ENCODE measurements at regions not wholly inside any gene's neighbourhood (a gene's known extent, or its start where the extent isn't known, plus 50 kb on each side); places are given as distances from the start of the nearest gene placed in this dataset.
"Not testable (repeated sequence)": the region's sequence is repeated elsewhere in the genome, so short reads cannot be mapped to it uniquely, and the experiment has no call there.

DNA sequence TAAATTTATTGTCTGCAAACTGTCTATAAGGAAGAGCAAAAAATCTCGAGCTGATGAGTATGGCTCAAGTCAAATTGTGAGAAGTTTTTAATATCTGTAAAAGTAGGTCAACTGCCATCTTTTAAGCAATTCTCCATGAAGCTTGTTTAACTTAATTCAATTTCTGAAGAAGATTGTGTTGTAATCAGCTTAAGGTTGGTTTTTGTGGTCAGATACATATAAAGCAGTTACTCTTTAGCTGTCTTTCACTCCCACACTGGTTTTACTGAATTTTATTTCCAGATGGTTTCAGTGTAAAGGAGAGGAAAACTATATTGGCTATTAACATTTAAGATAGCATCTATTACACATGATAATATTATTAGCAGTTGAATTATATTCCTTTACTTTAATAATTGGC is 1165.1 kb downstream of the SLC16A7 start:
- Histone ChIP-seq H3K9me3 (no peaks in the 10 kb centered on the region), H3K27me3 (no peaks in the 10 kb centered on the region), H3K36me3 (no peaks in the 10 kb centered on the region), H3K27ac (no peak overlapping the region), H3K4me1 (no peaks in the 10 kb centered on the region), H3K4me3 (no peak overlapping the region)
- intact Hi-C loops (cut with DNase I), result no loop called here
- no peak for DNase-seq (ENCODE audit: low spot score in 2 of 2)
- TF ChIP-seq, protein P1, sequence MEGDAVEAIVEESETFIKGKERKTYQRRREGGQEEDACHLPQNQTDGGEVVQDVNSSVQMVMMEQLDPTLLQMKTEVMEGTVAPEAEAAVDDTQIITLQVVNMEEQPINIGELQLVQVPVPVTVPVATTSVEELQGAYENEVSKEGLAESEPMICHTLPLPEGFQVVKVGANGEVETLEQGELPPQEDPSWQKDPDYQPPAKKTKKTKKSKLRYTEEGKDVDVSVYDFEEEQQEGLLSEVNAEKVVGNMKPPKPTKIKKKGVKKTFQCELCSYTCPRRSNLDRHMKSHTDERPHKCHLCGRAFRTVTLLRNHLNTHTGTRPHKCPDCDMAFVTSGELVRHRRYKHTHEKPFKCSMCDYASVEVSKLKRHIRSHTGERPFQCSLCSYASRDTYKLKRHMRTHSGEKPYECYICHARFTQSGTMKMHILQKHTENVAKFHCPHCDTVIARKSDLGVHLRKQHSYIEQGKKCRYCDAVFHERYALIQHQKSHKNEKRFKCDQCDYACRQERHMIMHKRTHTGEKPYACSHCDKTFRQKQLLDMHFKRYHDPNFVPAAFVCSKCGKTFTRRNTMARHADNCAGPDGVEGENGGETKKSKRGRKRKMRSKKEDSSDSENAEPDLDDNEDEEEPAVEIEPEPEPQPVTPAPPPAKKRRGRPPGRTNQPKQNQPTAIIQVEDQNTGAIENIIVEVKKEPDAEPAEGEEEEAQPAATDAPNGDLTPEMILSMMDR (IDR thresholded peaks at IDR 0.05), result no peak

DNA sequence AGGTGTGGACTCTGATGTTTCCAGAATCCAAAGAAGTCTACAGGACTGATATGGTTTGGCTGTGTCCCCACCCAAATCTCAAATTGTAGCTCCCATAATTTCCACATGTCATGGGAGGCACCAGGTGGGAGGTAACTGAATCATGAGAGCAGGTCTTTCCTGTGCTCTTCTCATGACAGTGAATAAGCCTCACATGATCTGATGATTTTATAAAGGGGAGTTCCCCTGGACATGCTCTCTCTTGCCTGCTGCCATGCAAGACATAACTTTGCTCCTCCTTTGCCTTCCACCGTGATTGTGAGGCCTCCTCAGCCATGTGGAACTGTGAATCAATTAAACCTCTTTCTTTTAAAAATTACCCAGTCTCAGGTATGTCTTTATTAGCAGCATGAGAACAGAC is 1205.3 kb downstream of the SLC16A7 start:
- H3K4me3 ChIP-seq; H3K4me1 ChIP-seq; intact Hi-C loops (cut with DNase I); DNase-seq (ENCODE audit: low spot score in 2 of 2); H3K27ac ChIP-seq; H3K9me3 ChIP-seq; H3K27me3 ChIP-seq; H3K36me3 ChIP-seq: not testable (repeated sequence)

DNA sequence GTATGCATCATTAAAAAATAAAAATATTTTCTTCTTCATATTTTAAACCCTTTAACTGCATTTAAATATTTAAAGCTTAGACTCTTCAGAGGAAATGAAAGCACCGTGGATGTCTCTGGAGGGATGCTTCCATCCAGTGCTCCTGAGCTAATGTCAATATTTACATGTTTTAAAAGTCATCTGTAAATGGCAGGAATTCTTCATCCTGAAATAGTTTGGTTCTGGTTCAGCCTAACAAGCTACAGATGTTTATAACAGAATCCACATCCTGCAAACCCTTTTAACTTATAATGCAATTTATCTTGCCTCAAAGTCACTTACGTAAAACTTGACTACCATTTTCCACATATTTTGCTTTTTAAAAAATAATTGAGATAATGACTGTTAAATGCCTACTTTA is 1207.3 kb downstream of the SLC16A7 start:
- Histone ChIP-seq H3K4me1 (no peaks in the 10 kb centered on the region), H3K4me3 (no peak overlapping the region), H3K27me3 (no peaks in the 10 kb centered on the region), H3K9me3 (no peaks in the 10 kb centered on the region), H3K27ac (no peak overlapping the region), H3K36me3 (no peaks in the 10 kb centered on the region)
- intact Hi-C loops (cut with DNase I), result no loop called here
- no peak for DNase-seq (ENCODE audit: low spot score in 2 of 2)
- TF ChIP-seq, protein P1 (IDR thresholded peaks at IDR 0.05), result no peak

DNA sequence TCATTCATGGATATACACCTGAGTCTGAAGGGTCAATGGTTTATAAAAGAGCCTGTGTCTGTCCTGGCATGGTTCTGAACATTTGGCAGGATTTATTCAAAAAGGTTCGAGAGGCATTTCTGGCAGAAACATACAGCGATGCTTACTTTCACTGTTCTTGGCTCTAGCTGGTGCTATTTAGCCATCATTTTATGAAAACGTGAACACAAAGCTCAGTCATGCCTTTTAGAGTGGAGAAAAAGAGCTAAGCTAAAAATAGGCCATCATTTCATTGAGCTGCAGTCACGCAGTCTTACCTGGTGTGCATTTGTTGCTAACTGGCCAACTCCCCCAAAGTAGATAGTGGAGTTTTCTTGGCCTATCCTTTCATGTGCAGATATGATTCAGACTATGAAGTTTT is 1209.5 kb downstream of the SLC16A7 start:
- intact Hi-C loops (cut with DNase I), result no loop called here
- H3K9me3 ChIP-seq, result no peaks in the 10 kb centered on the region
- TF ChIP-seq, protein P1 (IDR thresholded peaks at IDR 0.05), result no peak

DNA sequence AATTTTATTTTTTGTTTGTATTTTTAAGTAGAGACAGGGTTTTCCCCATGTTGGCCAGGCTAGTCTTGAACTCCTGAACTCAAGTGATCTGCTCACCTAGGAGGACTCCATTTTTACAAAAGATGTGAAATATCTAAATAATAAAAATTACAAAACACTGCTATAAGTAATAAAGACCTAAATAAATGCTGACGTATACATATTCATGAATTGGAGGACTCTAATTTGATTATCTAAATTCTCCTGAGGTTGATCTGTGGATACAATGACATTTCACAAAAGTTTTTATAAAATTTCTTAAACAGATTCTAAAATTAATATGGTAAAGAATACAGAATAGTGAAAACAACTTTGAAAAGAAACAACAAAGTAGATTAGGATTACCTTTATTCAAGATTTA is 1224.0 kb downstream of the SLC16A7 start:
- Histone ChIP-seq H3K27me3 (no peaks in the 10 kb centered on the region), H3K27ac (no peak overlapping the region), H3K4me3 (no peak overlapping the region), H3K9me3 (peaks cover 0 to 11% of the 10 kb centered on the region in 2 donors), H3K4me1 (no peaks in the 10 kb centered on the region), H3K36me3 (no peaks in the 10 kb centered on the region)
- TF ChIP-seq, protein P1 (IDR thresholded peaks at IDR 0.05), result no peak
- intact Hi-C loops (cut with DNase I), result no loop called here
- DNase-seq (ENCODE audit: low spot score in 2 of 2), result no peak

More for the DNA sequence above, 1209.5 kb downstream of the SLC16A7 start:
- H3K36me3 ChIP-seq, result no peaks in the 10 kb centered on the region
- H3K4me3 ChIP-seq, result no peak overlapping the region
- no peak for DNase-seq (ENCODE audit: low spot score in 2 of 2)
- H3K27me3 ChIP-seq, result no peaks in the 10 kb centered on the region
- H3K27ac ChIP-seq, result no peak overlapping the region
- no peaks in the 10 kb centered on the region for H3K4me1 ChIP-seq

DNA sequence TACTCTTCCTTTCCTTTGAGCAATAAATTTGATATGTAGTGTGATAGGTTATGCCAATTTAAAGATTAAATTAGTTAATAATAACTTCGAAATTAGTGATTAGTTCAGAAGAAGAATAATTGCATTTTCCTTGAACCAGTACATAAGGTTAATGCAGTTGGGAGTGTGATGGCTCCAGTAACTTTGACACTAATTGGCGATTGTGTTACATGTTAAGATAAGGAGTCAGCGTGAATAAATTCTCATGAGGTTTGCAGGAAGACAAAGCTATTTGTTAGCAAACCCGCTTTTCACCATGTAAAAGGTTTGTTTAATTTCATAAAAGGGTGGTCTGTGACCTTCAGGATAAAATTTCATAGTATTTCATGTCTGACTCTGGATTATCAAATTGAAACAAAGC is 1226.8 kb downstream of the SLC16A7 start:
- intact Hi-C loops (cut with DNase I), result no loop called here
- DNase-seq (ENCODE audit: low spot score in 2 of 2), result no peak
- no peak overlapping the region for H3K27ac ChIP-seq
- TF ChIP-seq, protein P1 (IDR thresholded peaks at IDR 0.05), result no peak
- H3K27me3 ChIP-seq, result no peaks in the 10 kb centered on the region
- H3K4me1 ChIP-seq, result no peaks in the 10 kb centered on the region
- H3K4me3 ChIP-seq, result no peak overlapping the region
- H3K9me3 ChIP-seq, result no peaks in the 10 kb centered on the region
- H3K36me3 ChIP-seq, result no peaks in the 10 kb centered on the region

All from ascending aorta (tissue), 2 donors.